ENCODE measurements at regions not wholly inside any gene's neighbourhood (a gene's known extent, or its start where the extent isn't known, plus 50 kb on each side); places are given as distances from the start of the nearest gene placed in this dataset.

DNA sequence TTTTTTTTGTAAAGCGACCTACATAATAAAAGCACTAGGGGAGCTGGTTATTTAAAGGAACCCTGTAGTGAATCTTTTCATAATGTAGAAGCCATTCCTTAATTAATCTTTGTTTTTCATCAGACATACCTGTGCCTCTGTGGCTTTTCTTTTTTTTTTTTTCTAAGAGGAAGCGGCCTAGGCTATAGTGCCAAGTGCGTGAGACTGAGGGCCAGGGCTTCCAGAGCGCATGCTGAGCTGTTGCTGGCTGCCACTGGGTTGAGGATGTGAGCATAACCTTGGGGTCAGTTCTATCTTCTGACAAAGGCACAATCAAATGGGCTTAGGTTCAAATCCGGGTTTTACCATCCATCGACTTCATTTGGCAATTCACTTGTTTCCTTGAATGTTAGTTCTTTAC lies 103.7 kb downstream of the NEUROD6 start:
- TF ChIP-seq PRDM1 (tag by site-specific recombination; IDR thresholded peaks at IDR 0.05) (no peak), KLF1 (tag by site-specific recombination; IDR thresholded peaks at IDR 0.05) (no peak), SCRT2 (tag by site-specific recombination; IDR thresholded peaks at IDR 0.05) (no peak), KLF16 (tag by site-specific recombination; IDR thresholded peaks at IDR 0.05) (no peak), ZNF140 (tag by site-specific recombination; IDR thresholded peaks at IDR 0.05) (no peak), SALL2 (tag by site-specific recombination; IDR thresholded peaks at IDR 0.05; ENCODE audit: borderline replicate concordance) (no peak), TCF7L2 (IDR thresholded peaks at IDR 0.05; ENCODE audit: borderline replicate concordance, low read depth, low read length) (no peak), ZNF133 (tag by site-specific recombination; IDR thresholded peaks at IDR 0.05) (no peak), BCL11A (tag by site-specific recombination; IDR thresholded peaks at IDR 0.05; ENCODE audit: low read depth) (no peak), ZNF423 (tag by site-specific recombination; IDR thresholded peaks at IDR 0.05) (no peak), GFI1B (tag by site-specific recombination; IDR thresholded peaks at IDR 0.05) (no peak)
- TF ChIP-seq, protein P1, sequence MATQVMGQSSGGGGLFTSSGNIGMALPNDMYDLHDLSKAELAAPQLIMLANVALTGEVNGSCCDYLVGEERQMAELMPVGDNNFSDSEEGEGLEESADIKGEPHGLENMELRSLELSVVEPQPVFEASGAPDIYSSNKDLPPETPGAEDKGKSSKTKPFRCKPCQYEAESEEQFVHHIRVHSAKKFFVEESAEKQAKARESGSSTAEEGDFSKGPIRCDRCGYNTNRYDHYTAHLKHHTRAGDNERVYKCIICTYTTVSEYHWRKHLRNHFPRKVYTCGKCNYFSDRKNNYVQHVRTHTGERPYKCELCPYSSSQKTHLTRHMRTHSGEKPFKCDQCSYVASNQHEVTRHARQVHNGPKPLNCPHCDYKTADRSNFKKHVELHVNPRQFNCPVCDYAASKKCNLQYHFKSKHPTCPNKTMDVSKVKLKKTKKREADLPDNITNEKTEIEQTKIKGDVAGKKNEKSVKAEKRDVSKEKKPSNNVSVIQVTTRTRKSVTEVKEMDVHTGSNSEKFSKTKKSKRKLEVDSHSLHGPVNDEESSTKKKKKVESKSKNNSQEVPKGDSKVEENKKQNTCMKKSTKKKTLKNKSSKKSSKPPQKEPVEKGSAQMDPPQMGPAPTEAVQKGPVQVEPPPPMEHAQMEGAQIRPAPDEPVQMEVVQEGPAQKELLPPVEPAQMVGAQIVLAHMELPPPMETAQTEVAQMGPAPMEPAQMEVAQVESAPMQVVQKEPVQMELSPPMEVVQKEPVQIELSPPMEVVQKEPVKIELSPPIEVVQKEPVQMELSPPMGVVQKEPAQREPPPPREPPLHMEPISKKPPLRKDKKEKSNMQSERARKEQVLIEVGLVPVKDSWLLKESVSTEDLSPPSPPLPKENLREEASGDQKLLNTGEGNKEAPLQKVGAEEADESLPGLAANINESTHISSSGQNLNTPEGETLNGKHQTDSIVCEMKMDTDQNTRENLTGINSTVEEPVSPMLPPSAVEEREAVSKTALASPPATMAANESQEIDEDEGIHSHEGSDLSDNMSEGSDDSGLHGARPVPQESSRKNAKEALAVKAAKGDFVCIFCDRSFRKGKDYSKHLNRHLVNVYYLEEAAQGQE (tag by site-specific recombination; IDR thresholded peaks at IDR 0.05), result no peak
- TF ChIP-seq, protein P2, sequence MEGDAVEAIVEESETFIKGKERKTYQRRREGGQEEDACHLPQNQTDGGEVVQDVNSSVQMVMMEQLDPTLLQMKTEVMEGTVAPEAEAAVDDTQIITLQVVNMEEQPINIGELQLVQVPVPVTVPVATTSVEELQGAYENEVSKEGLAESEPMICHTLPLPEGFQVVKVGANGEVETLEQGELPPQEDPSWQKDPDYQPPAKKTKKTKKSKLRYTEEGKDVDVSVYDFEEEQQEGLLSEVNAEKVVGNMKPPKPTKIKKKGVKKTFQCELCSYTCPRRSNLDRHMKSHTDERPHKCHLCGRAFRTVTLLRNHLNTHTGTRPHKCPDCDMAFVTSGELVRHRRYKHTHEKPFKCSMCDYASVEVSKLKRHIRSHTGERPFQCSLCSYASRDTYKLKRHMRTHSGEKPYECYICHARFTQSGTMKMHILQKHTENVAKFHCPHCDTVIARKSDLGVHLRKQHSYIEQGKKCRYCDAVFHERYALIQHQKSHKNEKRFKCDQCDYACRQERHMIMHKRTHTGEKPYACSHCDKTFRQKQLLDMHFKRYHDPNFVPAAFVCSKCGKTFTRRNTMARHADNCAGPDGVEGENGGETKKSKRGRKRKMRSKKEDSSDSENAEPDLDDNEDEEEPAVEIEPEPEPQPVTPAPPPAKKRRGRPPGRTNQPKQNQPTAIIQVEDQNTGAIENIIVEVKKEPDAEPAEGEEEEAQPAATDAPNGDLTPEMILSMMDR (tag by site-specific recombination; IDR thresholded peaks at IDR 0.05), result no peak
